GM23338 (cell line): ENCODE measurements at regions not wholly inside any gene's neighbourhood (a gene's known extent, or its start where the extent isn't known, plus 50 kb on each side); places are given as distances from the start of the nearest gene placed in this dataset.

ENCODE experiments used
- ATAC-seq: fragments of 200-7000 bp; cut with Tn5 transposase; 3 replicates; pipeline ENCODE4 v1.9.1; 2020
- DNase-seq: peaks from one replicate; pipeline ENCODE4 v3.0.0-alpha.2; 2015; ENCODE audit warnings: low spot score
- H2AFZ ChIP-seq: fragments of 200-600 bp; sonication (generic); 2 replicates; pipeline ENCODE4 v1.8.0; 2016; ENCODE audit warnings: antibody characterized with exemption, mild to moderate bottlenecking, moderate library complexity
- H3F3A ChIP-seq: fragments of 200-600 bp; sonication (generic); replicated peaks from 2 replicates; pipeline ENCODE4 v1.8.0; 2017; ENCODE audit warnings: antibody characterized with exemption, mixed run types, low read depth
- H3K27ac ChIP-seq: fragments of 200-600 bp; sonication (generic); 2 replicates; pipeline ENCODE4 v1.6.1; 2016; ENCODE audit warnings: low read depth
- H3K27me3 ChIP-seq: fragments of 200-600 bp; sonication (generic); 2 replicates; pipeline ENCODE4 v1.8.0; 2016; ENCODE audit warnings: mild to moderate bottlenecking, mixed run types, moderate library complexity; ENCODE audit not compliant: insufficient read depth
- H3K36me3 ChIP-seq: fragments of 200-600 bp; sonication (generic); 2 replicates; pipeline ENCODE4 v1.8.0; 2016; ENCODE audit warnings: mild to moderate bottlenecking; ENCODE audit not compliant: insufficient read depth
- H3K4me1 ChIP-seq: fragments of 200-600 bp; sonication (generic); 2 replicates; pipeline ENCODE4 v1.8.0; 2016; ENCODE audit warnings: mild to moderate bottlenecking, moderate library complexity; ENCODE audit not compliant: insufficient read depth
- H3K4me2 ChIP-seq: fragments of 200-600 bp; sonication (generic); 2 replicates; pipeline ENCODE4 v1.7.1; 2017; ENCODE audit warnings: mixed run types
- H3K4me3 ChIP-seq: fragments of 200-600 bp; sonication (generic); 2 replicates; pipeline ENCODE4 v1.6.1; 2016; ENCODE audit warnings: mixed run types
- H3K79me2 ChIP-seq: fragments of 200-600 bp; sonication (generic); replicated peaks from 2 replicates; pipeline ENCODE4 v1.8.0; 2017; ENCODE audit warnings: mild to moderate bottlenecking; ENCODE audit not compliant: insufficient read depth
- H3K9me2 ChIP-seq: fragments of 200-600 bp; sonication (generic); 2 replicates; pipeline ENCODE4 v1.8.0; 2017; ENCODE audit not compliant: insufficient read depth
- H4K20me1 ChIP-seq: fragments of 200-600 bp; sonication (generic); replicated peaks from 2 replicates; pipeline ENCODE4 v1.8.0; 2017; ENCODE audit warnings: mild to moderate bottlenecking; ENCODE audit not compliant: insufficient read depth
- H3K27ac Mint-ChIP-seq: 2 replicates; pipeline ENCODE4 v1.8.0; 2020; ENCODE audit warnings: inconsistent platforms, mild to moderate bottlenecking, moderate library complexity, mixed read lengths
- H3K27me3 Mint-ChIP-seq: 3 replicates; pipeline ENCODE4 v1.8.0; 2022; ENCODE audit warnings: low read depth, mild to moderate bottlenecking, moderate library complexity, mixed read lengths, inconsistent platforms; ENCODE audit not compliant: insufficient read depth, poor library complexity
- H3K36me3 Mint-ChIP-seq: 3 replicates; pipeline ENCODE4 v1.8.0; 2021; ENCODE audit warnings: low read depth, mild to moderate bottlenecking, inconsistent platforms, moderate library complexity, mixed read lengths
- H3K4me1 Mint-ChIP-seq: 3 replicates; pipeline ENCODE4 v1.8.0; 2020; ENCODE audit warnings: mild to moderate bottlenecking, inconsistent platforms, mixed read lengths
- H3K4me3 Mint-ChIP-seq: 3 replicates; pipeline ENCODE4 v1.8.0; 2021; ENCODE audit warnings: moderate library complexity, mild to moderate bottlenecking, inconsistent platforms, mixed read lengths
- H3K9me3 Mint-ChIP-seq: 3 replicates; pipeline ENCODE4 v1.8.0; 2020; ENCODE audit warnings: moderate library complexity, mild to moderate bottlenecking, inconsistent platforms, mixed read lengths
- CREB1 ChIP-seq: fragments of 250-450 bp; sonication (Bioruptor Pico); IDR thresholded peaks from 2 replicates; pipeline ENCODE4 v1.5.0; 2020; ENCODE audit warnings: low read depth, mild to moderate bottlenecking, moderate library complexity
- CTCF ChIP-seq, 2 experiments: fragments of 200-600 bp in 1 of 2; sonication (generic) in 1 of 2; conservative IDR thresholded peaks; 2 replicates each; pipeline versions ENCODE4 v1.5.1 to v1.6.1; 2016 to 2017; ENCODE audit warnings: antibody characterized with exemption in 2 of 2, low read depth in 2 of 2, mild to moderate bottlenecking in 2 of 2, moderate library complexity in 1 of 2
- ETS1 ChIP-seq: IDR thresholded peaks from 2 replicates; pipeline ENCODE4 v1.6.1; 2016; ENCODE audit warnings: antibody characterized with exemption
- EZH2 ChIP-seq: fragments of 200-600 bp; sonication (generic); IDR thresholded peaks from one replicate; pipeline ENCODE4 v1.8.0; 2017; ENCODE audit warnings: antibody characterized with exemption, mild to moderate bottlenecking, low read depth; ENCODE audit not compliant: unreplicated experiment
- JUNB ChIP-seq: IDR thresholded peaks from one replicate; pipeline ENCODE4 v1.6.1; 2016; ENCODE audit warnings: antibody characterized with exemption; ENCODE audit not compliant: unreplicated experiment
- NANOG ChIP-seq: IDR thresholded peaks from 2 replicates; pipeline ENCODE4 v1.6.1; 2016; ENCODE audit warnings: antibody characterized with exemption, borderline replicate concordance
- REST ChIP-seq: IDR thresholded peaks from one replicate; pipeline ENCODE4 v1.6.1; 2018; ENCODE audit warnings: antibody characterized with exemption; ENCODE audit not compliant: unreplicated experiment
- STAT1 ChIP-seq: IDR thresholded peaks from one replicate; pipeline ENCODE4 v1.6.1; 2016; ENCODE audit warnings: antibody characterized with exemption; ENCODE audit not compliant: unreplicated experiment
- ZNF114 ChIP-seq: fragments of 250-450 bp; sonication (Bioruptor Pico); IDR thresholded peaks from 2 replicates; pipeline ENCODE4 v1.5.0; 2020; ENCODE audit warnings: mild to moderate bottlenecking, moderate library complexity
- ZNF331 ChIP-seq: fragments of 250-450 bp; sonication (Bioruptor Pico); IDR thresholded peaks from 2 replicates; pipeline ENCODE4 v1.5.0; 2020; ENCODE audit warnings: low read depth, mild to moderate bottlenecking, moderate library complexity
- ZNF462 ChIP-seq: fragments of 250-450 bp; sonication (Bioruptor Pico); IDR thresholded peaks from 2 replicates; pipeline ENCODE4 v1.5.0; 2020; ENCODE audit warnings: mild to moderate bottlenecking, moderate library complexity

GRCh38 chr19:29428071-29428470 lies 97.7 kb upstream of the VSTM2B start:
- ATAC-seq, result no peak
- H3F3A ChIP-seq, result no peaks in the 10 kb centered on the region
- Mint-ChIP-seq H3K4me1 (no peaks in the 10 kb centered on the region), H3K36me3 (peaks cover 15% of the 10 kb centered on the region), H3K4me3 (no peak overlapping the region), H3K27me3 (peaks cover 8% of the 10 kb centered on the region), H3K9me3 (peaks cover 58% of the 10 kb centered on the region), H3K27ac (no peak overlapping the region)
- H3K4me3 ChIP-seq, result no peak overlapping the region
- no peaks in the 10 kb centered on the region for H3K36me3 ChIP-seq
- H2AFZ ChIP-seq, result no peak overlapping the region
- no peak for TF ChIP-seq ZNF114 (CRISPR knock-in tag)
- TF ChIP-seq ETS1, result no peak
- TF ChIP-seq ZNF331 (CRISPR knock-in tag), result no peak
- TF ChIP-seq JUNB, result no peak
- TF ChIP-seq CTCF (conservative IDR thresholded peaks at IDR 0.05; ENCODE audit: low read depth in 2 of 2), result no peak
- no peak for TF ChIP-seq REST
- no peak for TF ChIP-seq CREB1 (CRISPR knock-in tag)
- no peak for TF ChIP-seq EZH2
- TF ChIP-seq STAT1, result no peak
- no peak for TF ChIP-seq ZNF462 (CRISPR knock-in tag)
- TF ChIP-seq NANOG, result no peak
- no peaks in the 10 kb centered on the region for H3K4me1 ChIP-seq
- H3K79me2 ChIP-seq, result no peaks in the 10 kb centered on the region
- H3K4me2 ChIP-seq, result no peak overlapping the region
- H3K9me2 ChIP-seq, result no peaks in the 10 kb centered on the region
- no peaks in the 10 kb centered on the region for H3K27me3 ChIP-seq
- no peak for DNase-seq
- no peaks in the 10 kb centered on the region for H4K20me1 ChIP-seq
- no peak overlapping the region for H3K27ac ChIP-seq
